Stimulated activated CD8-positive, alpha-beta memory T cell treated with anti-CD3 and anti-CD28 coated beads, Interleukin-2, amount 100 ng/mL, for 1 hour (primary cell): ENCODE measurements at regions not wholly inside any gene's neighbourhood (a gene's known extent, or its start where the extent isn't known, plus 50 kb on each side); places are given as distances from the start of the nearest gene placed in this dataset.

Experiments
- DNase-seq, 2 donors: peaks; one replicate each; pipeline ENCODE4 v3.0.0-alpha.2; 2020; ENCODE audit warnings: low read depth in 2 of 2

DNA sequence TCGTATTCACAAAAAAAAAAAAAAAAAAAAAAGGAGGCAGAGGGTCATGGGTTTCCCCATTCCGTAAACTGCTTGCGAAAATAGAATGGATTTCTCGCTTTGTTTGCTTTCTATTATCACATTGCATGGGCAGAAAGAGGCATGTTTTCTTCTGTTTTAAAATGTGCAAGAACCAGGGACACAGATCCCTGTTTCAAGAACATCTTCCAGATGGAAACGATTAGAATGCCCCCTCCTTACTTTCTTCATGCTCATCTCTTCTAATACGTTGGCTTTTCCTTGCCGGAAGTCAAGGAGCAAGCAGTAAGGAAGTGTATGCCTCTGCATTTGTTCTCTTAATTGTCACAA lies 51.0 kb upstream of the ZNF516 start:
- no peak for DNase-seq

DNA sequence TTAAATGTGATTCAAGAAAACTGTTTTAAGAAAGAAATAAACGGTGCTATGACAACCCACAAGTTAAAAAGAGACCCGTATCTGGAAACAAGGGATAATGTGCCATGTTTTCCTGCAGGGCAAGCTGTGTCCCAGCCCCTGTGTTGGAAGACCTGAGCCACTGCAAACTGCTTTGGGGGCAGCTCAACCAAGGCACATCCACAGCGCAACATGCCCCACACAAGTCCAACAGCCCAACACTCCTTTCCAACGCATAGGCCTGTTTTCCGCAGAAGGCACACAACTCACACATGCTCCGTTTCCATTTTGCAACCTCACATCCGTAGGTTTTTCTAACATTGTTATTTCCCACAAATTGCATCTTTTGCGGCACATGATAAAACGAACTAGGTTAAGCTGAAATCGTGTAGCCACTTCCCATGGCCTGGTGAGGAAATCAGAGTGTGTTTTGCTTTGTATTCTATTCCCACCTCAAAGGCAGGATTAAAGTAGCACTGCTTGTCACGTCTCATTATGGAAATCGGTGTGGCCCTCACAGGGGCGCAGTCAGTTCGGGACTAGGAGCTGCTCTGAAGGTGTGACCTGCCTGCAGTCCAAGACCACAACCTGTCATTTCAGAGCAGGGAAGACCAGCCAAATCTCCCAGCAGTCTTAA lies 50.5 kb upstream of the ZNF516 start:
- DNase-seq: no peak

DNA sequence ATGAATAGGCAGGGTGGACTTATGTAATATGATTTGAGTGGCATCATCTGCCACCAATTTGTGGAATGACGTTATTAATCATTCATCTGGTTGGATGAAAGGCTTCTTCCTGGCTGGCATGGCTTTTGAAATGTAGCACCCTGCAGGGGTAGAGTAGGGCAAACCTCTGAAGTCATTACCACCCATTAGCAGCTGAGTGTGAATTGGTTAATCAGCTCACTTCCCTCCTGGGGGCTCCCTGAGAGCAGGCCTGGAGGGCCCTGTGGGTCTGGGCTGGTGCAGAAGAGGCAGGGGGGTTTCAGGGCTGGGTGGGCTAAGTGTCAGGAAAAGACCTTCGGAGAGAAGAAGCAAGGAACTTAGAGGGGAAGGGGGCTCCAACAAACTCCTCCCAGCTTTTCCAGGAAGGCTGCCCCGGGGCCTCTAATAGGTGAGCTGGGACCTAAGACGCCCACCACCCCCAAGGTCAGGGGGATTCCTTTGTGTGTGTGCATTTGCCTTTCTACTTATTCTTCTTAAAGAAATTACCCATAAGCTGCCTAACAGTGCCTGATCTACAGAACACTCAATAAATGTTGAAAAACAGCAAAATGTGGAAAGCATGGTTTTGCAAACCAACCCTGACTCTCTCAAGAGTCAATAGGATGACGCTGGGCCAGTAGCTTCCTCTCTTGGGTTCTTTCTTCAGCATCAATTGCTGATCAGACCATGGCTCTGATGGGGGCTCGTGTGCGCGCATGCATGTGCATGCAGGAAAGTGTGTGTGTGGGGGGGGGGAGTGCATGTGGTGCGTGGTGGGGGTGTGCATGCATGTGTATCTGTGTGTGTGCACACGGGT lies 49.7 kb upstream of the ZNF516 start:
- no peak for DNase-seq
